ENCODE measurements at regions not wholly inside any gene's neighbourhood (a gene's known extent, or its start where the extent isn't known, plus 50 kb on each side); places are given as distances from the start of the nearest gene placed in this dataset.
"Not testable (repeated sequence)": the region's sequence is repeated elsewhere in the genome, so short reads cannot be mapped to it uniquely, and the experiment has no call there.

- DNase-seq = not testable (repeated sequence)
Observed at GRCh38 chr13:86253497-86253896, 454.3 kb upstream of the SLITRK6 start.

GRCh38 chr13:86255820-86256219, 456.6 kb upstream of the SLITRK6 start:
- DNase-seq = not testable (repeated sequence)

GRCh38 chr13:86269511-86269910, 470.3 kb upstream of the SLITRK6 start:
- no peak for DNase-seq

- no peak for DNase-seq
Observed at GRCh38 chr13:86282442-86282841, 483.2 kb upstream of the SLITRK6 start.

- DNase-seq = no peak
Observed at GRCh38 chr13:86283031-86283430, 483.8 kb upstream of the SLITRK6 start.

- DNase-seq = no peak
Observed at GRCh38 chr13:86298725-86299124, 499.5 kb upstream of the SLITRK6 start.

GRCh38 chr13:86299128-86299527, 499.9 kb upstream of the SLITRK6 start:
- DNase-seq = no peak

GRCh38 chr13:86309881-86310280, 510.7 kb upstream of the SLITRK6 start:
- no peak for DNase-seq

GRCh38 chr13:86313421-86313820, 514.2 kb upstream of the SLITRK6 start:
- no peak for DNase-seq

GRCh38 chr13:86318450-86318849, 519.2 kb upstream of the SLITRK6 start:
- DNase-seq = no peak

GRCh38 chr13:86324191-86324590, 525.0 kb upstream of the SLITRK6 start:
- DNase-seq = no peak

- no peak for DNase-seq
Observed at GRCh38 chr13:86355301-86355700, 556.1 kb upstream of the SLITRK6 start.

- DNase-seq = no peak
Observed at GRCh38 chr13:86357106-86357505, 557.9 kb upstream of the SLITRK6 start.

GRCh38 chr13:86363749-86364148, 564.5 kb upstream of the SLITRK6 start:
- DNase-seq = not testable (repeated sequence)

GRCh38 chr13:86368924-86369323, 569.7 kb upstream of the SLITRK6 start:
- no peak for DNase-seq

GRCh38 chr13:86377451-86377850, 578.2 kb upstream of the SLITRK6 start:
- DNase-seq = no peak

GRCh38 chr13:86378628-86379027, 579.4 kb upstream of the SLITRK6 start:
- no peak for DNase-seq

GRCh38 chr13:86383151-86383550, 583.9 kb upstream of the SLITRK6 start:
- no peak for DNase-seq

- DNase-seq = no peak
Observed at GRCh38 chr13:86383561-86383960, 584.3 kb upstream of the SLITRK6 start.

- no peak for DNase-seq
Observed at GRCh38 chr13:86397635-86398034, 598.4 kb upstream of the SLITRK6 start.

GRCh38 chr13:86399572-86399971, 600.4 kb upstream of the SLITRK6 start:
- DNase-seq = no peak

- no peak for DNase-seq
Observed at GRCh38 chr13:86402500-86402899, 603.3 kb upstream of the SLITRK6 start.

- peak in 1 of 51 donors; percentile 5 for DNase-seq
Observed at GRCh38 chr13:86403181-86403580, 604.0 kb upstream of the SLITRK6 start.

- DNase-seq = no peak
Observed at GRCh38 chr13:86409466-86410241, 610.4 kb upstream of the SLITRK6 start.
